GM19395 (cell line): ENCODE measurements at regions not wholly inside any gene's neighbourhood (a gene's known extent, or its start where the extent isn't known, plus 50 kb on each side); places are given as distances from the start of the nearest gene placed in this dataset.

Source experiments
- ATAC-seq: cut with Tn5 transposase; IDR thresholded peaks from one replicate; pipeline ENCODE4 v1.9.1; 2021; ENCODE audit warnings: mild to moderate bottlenecking, moderate library complexity; ENCODE audit not compliant: unreplicated experiment

GRCh38 chr1:239725933-239726332, 339.6 kb downstream of the CHRM3 start:
- ATAC-seq = no peak

GRCh38 chr1:239730378-239730777, 344.0 kb downstream of the CHRM3 start:
- ATAC-seq = no peak

DNA sequence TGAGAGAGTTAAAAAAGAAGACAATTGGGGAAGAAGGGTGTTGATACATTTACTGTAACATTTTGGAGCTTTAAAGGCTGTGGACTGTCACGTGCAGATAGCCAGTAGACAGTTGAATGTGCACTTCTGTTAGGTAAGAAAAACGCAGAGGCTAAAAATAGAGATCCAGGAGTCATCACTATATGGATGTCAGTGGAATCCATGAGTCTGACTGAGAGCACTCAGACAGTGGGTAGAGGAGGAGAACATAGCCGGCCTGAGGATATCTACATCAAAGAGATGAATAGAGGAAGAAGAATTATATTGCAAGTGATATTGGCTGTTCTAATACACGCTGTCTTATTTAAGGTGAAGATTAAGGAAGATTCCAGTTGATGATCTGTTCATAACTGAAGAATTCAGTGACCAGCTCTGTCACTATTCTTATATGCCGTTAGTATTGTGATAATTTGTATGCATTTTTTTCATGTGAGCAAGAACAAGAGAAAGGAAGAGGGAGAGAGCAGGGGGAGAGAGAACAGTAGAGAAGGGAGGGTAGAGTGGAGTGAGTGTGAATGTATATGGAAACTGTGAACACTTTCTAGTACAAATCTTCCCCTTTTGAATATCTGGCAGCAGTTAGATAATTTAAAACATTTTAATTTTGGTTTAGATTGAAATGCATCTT, 344.8 kb downstream of the CHRM3 start:
- no peak for ATAC-seq

DNA sequence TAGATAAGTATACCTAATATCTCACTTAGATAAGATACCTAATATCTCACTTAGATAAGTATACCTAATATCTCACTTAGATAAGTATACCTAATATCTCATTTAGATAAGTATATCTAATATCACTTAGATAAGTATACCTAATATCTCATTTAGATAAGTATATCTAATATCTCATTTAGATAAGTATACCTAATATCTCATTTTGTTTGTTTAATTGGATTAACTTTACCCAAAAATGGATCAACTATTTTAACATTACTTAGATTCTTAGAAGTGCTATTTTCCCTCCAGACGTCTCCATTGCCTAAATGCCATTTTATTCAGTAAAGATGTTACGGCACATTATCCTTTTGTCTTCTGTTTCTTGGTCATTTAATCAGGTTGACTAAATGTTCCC, 346.4 kb downstream of the CHRM3 start:
- no peak for ATAC-seq

GRCh38 chr1:239733995-239734394, 347.6 kb downstream of the CHRM3 start:
- ATAC-seq = no peak

- no peak for ATAC-seq
Measured at GRCh38 chr1:239735111-239735510, 348.7 kb downstream of the CHRM3 start.

DNA sequence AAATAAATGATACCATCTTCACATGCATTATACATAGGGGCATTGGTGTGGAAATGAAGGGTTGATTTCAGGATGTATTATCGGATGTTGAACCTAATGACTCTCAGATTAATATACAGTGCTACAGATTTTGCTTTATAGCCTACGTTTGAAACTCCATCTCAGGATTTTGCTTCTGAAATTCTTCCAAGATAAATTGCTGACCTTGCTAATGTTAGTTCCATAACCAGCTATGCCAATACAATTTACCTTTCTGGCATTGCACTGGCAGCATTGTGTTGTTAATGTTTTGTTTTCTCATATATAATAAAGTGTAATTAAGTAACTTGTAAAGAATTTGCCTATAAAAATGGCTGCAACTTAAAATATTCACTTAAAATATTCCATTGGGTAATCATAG, 350.1 kb downstream of the CHRM3 start:
- no peak for ATAC-seq

DNA sequence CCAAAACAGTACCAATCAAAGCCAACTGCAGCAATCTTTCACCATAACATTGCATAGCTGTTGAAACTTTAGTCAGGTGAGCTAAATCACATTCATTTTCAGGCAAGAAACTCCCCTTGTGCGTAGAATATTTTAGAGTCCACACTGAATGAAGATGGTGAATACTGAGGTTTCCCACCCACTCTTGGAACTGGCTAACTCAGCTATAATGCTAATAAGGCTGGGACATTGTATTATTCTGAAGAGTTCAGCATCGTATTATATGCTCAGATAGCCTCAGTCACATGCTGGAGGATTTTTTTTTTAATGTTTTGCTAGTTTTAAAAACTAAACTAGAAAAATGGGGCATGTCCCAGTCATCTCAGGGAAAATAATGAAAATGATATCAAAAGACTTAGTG, 352.3 kb upstream of the FMN2 start:
- no peak for ATAC-seq

GRCh38 chr1:239739919-239740318, 351.8 kb upstream of the FMN2 start:
- no peak for ATAC-seq

- no peak for ATAC-seq
Measured at GRCh38 chr1:239742416-239743109, 349.1 kb upstream of the FMN2 start.

- ATAC-seq = no peak
Measured at GRCh38 chr1:239744851-239745250, 346.8 kb upstream of the FMN2 start.

DNA sequence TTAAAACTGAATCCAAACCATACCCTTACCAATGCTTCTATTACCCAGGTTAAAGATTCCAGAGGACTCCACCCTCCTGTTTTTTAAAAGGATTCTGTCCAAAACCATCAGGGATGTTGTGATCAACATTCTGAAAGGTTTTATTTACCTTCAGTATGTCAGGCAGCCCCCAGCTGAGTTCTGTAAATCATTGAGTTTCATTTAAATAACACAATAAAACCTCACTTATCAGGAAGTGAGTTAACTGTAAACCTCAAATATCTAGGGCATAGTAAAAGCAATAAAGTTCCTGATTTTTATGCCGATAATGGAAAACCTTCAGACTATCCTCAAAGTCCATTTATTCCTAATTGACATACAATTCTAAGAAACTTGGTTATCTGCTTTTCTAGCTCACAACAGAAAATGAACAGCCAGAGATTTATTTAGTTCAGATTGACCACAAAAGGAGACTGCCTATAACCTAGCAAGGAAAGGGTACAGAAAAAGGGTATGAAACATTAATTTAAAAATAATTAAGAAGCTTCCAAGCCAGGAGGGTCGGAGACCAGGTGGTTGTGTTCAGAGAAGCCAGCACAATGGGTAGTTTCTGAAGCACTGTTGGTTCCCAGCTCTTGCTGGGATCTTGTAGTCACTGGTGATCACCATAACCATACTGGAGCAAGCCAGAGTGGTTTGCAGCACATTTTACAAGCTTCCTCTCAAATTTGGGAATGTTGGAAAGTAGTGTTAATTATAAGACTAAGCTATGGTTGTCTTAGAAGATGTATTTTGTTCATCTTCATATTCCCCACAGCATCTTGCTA, 336.4 kb upstream of the FMN2 start:
- no peak for ATAC-seq

- ATAC-seq = no peak
Measured at GRCh38 chr1:239757716-239758115, 334.0 kb upstream of the FMN2 start.

- no peak for ATAC-seq
Measured at GRCh38 chr1:239758756-239759155, 332.9 kb upstream of the FMN2 start.

- ATAC-seq = no peak
Measured at GRCh38 chr1:239761509-239761908, 330.2 kb upstream of the FMN2 start.

GRCh38 chr1:239763850-239764249, 327.8 kb upstream of the FMN2 start:
- ATAC-seq = no peak

DNA sequence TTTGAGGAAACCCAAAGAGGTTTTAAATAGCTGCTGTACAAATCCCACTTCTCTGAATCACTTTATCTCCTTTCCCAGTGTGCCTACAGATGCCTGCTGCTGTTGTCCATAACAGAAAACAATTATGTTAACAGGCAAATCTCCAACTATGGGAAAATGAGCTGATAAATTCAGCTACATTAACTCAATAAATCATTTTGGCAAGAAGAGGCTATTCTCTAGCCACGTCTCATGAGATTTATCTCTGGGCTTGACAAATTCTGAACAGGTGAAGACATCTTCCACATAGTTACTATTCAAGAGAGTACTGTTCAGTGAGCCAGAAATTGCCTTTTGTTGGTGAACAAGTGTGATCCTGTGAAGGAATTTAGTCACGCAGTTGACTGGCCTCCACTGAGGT, 327.1 kb upstream of the FMN2 start:
- no peak for ATAC-seq

- ATAC-seq = no peak
Measured at GRCh38 chr1:239765163-239765562, 326.5 kb upstream of the FMN2 start.

GRCh38 chr1:239771550-239771949, 320.1 kb upstream of the FMN2 start:
- ATAC-seq = no peak

GRCh38 chr1:239772446-239772845, 319.2 kb upstream of the FMN2 start:
- no peak for ATAC-seq

DNA sequence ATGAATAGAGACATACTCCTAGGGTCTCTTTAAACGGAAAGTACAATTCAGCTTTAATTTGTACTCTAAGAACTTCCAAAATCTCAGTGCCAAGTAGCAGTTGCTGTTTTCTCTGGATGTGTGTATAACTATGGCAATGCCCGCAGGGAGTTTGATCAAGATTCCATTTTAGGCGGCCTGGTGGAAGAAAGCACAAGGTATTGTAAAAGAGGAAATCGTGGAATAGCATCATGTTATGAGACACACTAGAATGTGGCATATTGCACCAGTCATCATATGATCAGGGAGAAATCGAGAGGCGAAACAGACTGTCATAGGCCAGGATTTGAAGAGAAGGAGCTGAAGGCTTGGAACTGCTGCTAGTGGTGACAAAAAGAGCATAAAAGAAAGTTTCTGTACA, 316.2 kb upstream of the FMN2 start:
- ATAC-seq = no peak

DNA sequence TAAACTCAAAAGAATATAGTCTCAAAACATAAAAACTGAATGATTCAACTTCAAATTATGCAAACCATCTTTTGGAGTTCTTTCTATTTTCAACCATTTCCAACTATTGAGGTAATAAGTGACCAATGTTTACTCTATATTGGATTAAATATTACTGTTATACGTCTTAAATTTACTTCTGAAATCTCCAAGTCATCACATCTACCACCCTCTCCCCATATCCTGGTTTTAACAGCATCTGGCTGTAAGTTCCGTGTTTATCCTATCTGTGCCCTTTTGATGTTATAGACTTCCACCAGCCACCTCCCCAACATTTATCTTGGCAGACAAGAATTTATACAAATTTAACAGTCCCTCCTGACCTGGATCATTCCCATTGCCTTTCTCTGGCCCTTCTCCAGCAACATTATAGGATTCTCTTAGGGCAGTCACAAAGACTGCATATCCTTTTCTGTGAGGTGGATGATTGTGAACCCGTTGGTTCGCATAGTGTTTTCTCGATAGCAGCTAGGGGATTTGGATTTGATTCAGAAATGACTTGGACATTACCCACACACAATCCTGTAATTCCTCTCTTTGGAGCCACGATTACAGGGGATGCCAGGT, 313.4 kb upstream of the FMN2 start:
- no peak for ATAC-seq
